ENCODE measurements at regions not wholly inside any gene's neighbourhood (a gene's known extent, or its start where the extent isn't known, plus 50 kb on each side); places are given as distances from the start of the nearest gene placed in this dataset.
"Not testable (repeated sequence)": the region's sequence is repeated elsewhere in the genome, so short reads cannot be mapped to it uniquely, and the experiment has no call there.

- no peak overlapping the region for H3K27ac ChIP-seq
- no peak for TF ChIP-seq ZFX (IDR thresholded peaks at IDR 0.05)
- no peak for TF ChIP-seq CTCF (conservative IDR thresholded peaks at IDR 0.05)
These were observed 544.5 kb downstream of the NPIPA7 start for GRCh38 chr16:16923479-16923878.

- TF ChIP-seq CTCF (conservative IDR thresholded peaks at IDR 0.05) (no peak), ZFX (IDR thresholded peaks at IDR 0.05) (no peak)
- no peak overlapping the region for H3K27ac ChIP-seq
These were observed 545.7 kb downstream of the NPIPA7 start for GRCh38 chr16:16924613-16925012.

- H3K27ac ChIP-seq: no peak overlapping the region
- TF ChIP-seq CTCF (conservative IDR thresholded peaks at IDR 0.05) (no peak), ZFX (IDR thresholded peaks at IDR 0.05) (no peak)
These were observed 545.3 kb downstream of the XYLT1 start for GRCh38 chr16:16925432-16925831.

- H3K27ac ChIP-seq: no peak overlapping the region
- TF ChIP-seq CTCF (conservative IDR thresholded peaks at IDR 0.05): no peak
- no peak for TF ChIP-seq ZFX (IDR thresholded peaks at IDR 0.05)
These were observed 542.1 kb downstream of the XYLT1 start for GRCh38 chr16:16928532-16929109.

GRCh38 chr16:16930309-16931000 lies 540.3 kb downstream of the XYLT1 start:
- no peak for TF ChIP-seq ZFX (IDR thresholded peaks at IDR 0.05)
- no peak for TF ChIP-seq CTCF (conservative IDR thresholded peaks at IDR 0.05)
- no peak overlapping the region for H3K27ac ChIP-seq

- no peak overlapping the region for H3K27ac ChIP-seq
- TF ChIP-seq ZFX (IDR thresholded peaks at IDR 0.05) (no peak), CTCF (conservative IDR thresholded peaks at IDR 0.05) (no peak)
These were observed 536.9 kb downstream of the XYLT1 start for GRCh38 chr16:16933861-16934260.

- TF ChIP-seq CTCF (conservative IDR thresholded peaks at IDR 0.05) (no peak), ZFX (IDR thresholded peaks at IDR 0.05) (no peak)
- H3K27ac ChIP-seq: no peak overlapping the region
These were observed 536.1 kb downstream of the XYLT1 start for GRCh38 chr16:16934660-16935059.

- not testable (repeated sequence) for H3K27ac ChIP-seq
These were observed 534.9 kb downstream of the XYLT1 start for GRCh38 chr16:16935909-16936308.

All from C4-2B (cell line).